ENCODE measurements at regions not wholly inside any gene's neighbourhood (a gene's known extent, or its start where the extent isn't known, plus 50 kb on each side); places are given as distances from the start of the nearest gene placed in this dataset.

GRCh38 chr6:168789699-168790098, 348.7 kb downstream of the SMOC2 start:
- Mint-ChIP-seq H3K4me3 (ENCODE audit: unreplicated experiment) (no peak overlapping the region), H3K27me3 (ENCODE audit: unreplicated experiment) (peaks cover 2% of the 10 kb centered on the region), H3K4me1 (ENCODE audit: low read depth, unreplicated experiment) (peaks cover 2% of the 10 kb centered on the region), H3K36me3 (ENCODE audit: unreplicated experiment) (no peaks in the 10 kb centered on the region), H3K9me3 (ENCODE audit: unreplicated experiment) (no peaks in the 10 kb centered on the region), H3K27ac (ENCODE audit: unreplicated experiment) (no peak overlapping the region)
- TF ChIP-seq CTCF (IDR thresholded peaks at IDR 0.05; ENCODE audit: partially characterized antibody, unreplicated experiment), result no peak
- no peak for DNase-seq

GRCh38 chr6:168785720-168786511, 344.9 kb downstream of the SMOC2 start:
- DNase-seq, result no peak
- no peak for TF ChIP-seq CTCF (IDR thresholded peaks at IDR 0.05; ENCODE audit: partially characterized antibody, unreplicated experiment)
- no peak overlapping the region for H3K27ac Mint-ChIP-seq (ENCODE audit: unreplicated experiment)
- H3K27me3 Mint-ChIP-seq (ENCODE audit: unreplicated experiment), result no peaks in the 10 kb centered on the region
- H3K4me1 Mint-ChIP-seq (ENCODE audit: low read depth, unreplicated experiment), result peaks cover 2% of the 10 kb centered on the region
- H3K4me3 Mint-ChIP-seq (ENCODE audit: unreplicated experiment), result no peak overlapping the region
- H3K36me3 Mint-ChIP-seq (ENCODE audit: unreplicated experiment), result no peaks in the 10 kb centered on the region
- no peaks in the 10 kb centered on the region for H3K9me3 Mint-ChIP-seq (ENCODE audit: unreplicated experiment)

- Mint-ChIP-seq H3K27ac (ENCODE audit: unreplicated experiment) (no peak overlapping the region), H3K4me1 (ENCODE audit: low read depth, unreplicated experiment) (no peaks in the 10 kb centered on the region), H3K27me3 (ENCODE audit: unreplicated experiment) (no peaks in the 10 kb centered on the region), H3K4me3 (ENCODE audit: unreplicated experiment) (no peak overlapping the region), H3K36me3 (ENCODE audit: unreplicated experiment) (no peaks in the 10 kb centered on the region), H3K9me3 (ENCODE audit: unreplicated experiment) (no peaks in the 10 kb centered on the region)
- no peak for TF ChIP-seq CTCF (IDR thresholded peaks at IDR 0.05; ENCODE audit: partially characterized antibody, unreplicated experiment)
- no peak for DNase-seq
Measured at GRCh38 chr6:168784426-168784825, 343.4 kb downstream of the SMOC2 start.

- H3K4me3 Mint-ChIP-seq (ENCODE audit: unreplicated experiment), result no peak overlapping the region
- no peak for TF ChIP-seq CTCF (IDR thresholded peaks at IDR 0.05; ENCODE audit: partially characterized antibody, unreplicated experiment)
- no peaks in the 10 kb centered on the region for H3K4me1 Mint-ChIP-seq (ENCODE audit: low read depth, unreplicated experiment)
- no peaks in the 10 kb centered on the region for H3K27me3 Mint-ChIP-seq (ENCODE audit: unreplicated experiment)
- no peaks in the 10 kb centered on the region for H3K36me3 Mint-ChIP-seq (ENCODE audit: unreplicated experiment)
- no peak overlapping the region for H3K27ac Mint-ChIP-seq (ENCODE audit: unreplicated experiment)
- DNase-seq, result no peak
- H3K9me3 Mint-ChIP-seq (ENCODE audit: unreplicated experiment), result no peaks in the 10 kb centered on the region
Measured at GRCh38 chr6:168783720-168784119, 342.7 kb downstream of the SMOC2 start.

GRCh38 chr6:168782187-168782751, 341.3 kb downstream of the SMOC2 start:
- H3K27ac Mint-ChIP-seq (ENCODE audit: unreplicated experiment), result no peak overlapping the region
- H3K4me1 Mint-ChIP-seq (ENCODE audit: low read depth, unreplicated experiment), result no peaks in the 10 kb centered on the region
- H3K27me3 Mint-ChIP-seq (ENCODE audit: unreplicated experiment), result no peaks in the 10 kb centered on the region
- DNase-seq, result no peak
- H3K9me3 Mint-ChIP-seq (ENCODE audit: unreplicated experiment), result no peaks in the 10 kb centered on the region
- no peak overlapping the region for H3K4me3 Mint-ChIP-seq (ENCODE audit: unreplicated experiment)
- no peak for TF ChIP-seq CTCF (IDR thresholded peaks at IDR 0.05; ENCODE audit: partially characterized antibody, unreplicated experiment)
- no peaks in the 10 kb centered on the region for H3K36me3 Mint-ChIP-seq (ENCODE audit: unreplicated experiment)
